ENCODE measurements at regions not wholly inside any gene's neighbourhood (a gene's known extent, or its start where the extent isn't known, plus 50 kb on each side); places are given as distances from the start of the nearest gene placed in this dataset.
"Not testable (repeated sequence)": the region's sequence is repeated elsewhere in the genome, so short reads cannot be mapped to it uniquely, and the experiment has no call there.

DNA sequence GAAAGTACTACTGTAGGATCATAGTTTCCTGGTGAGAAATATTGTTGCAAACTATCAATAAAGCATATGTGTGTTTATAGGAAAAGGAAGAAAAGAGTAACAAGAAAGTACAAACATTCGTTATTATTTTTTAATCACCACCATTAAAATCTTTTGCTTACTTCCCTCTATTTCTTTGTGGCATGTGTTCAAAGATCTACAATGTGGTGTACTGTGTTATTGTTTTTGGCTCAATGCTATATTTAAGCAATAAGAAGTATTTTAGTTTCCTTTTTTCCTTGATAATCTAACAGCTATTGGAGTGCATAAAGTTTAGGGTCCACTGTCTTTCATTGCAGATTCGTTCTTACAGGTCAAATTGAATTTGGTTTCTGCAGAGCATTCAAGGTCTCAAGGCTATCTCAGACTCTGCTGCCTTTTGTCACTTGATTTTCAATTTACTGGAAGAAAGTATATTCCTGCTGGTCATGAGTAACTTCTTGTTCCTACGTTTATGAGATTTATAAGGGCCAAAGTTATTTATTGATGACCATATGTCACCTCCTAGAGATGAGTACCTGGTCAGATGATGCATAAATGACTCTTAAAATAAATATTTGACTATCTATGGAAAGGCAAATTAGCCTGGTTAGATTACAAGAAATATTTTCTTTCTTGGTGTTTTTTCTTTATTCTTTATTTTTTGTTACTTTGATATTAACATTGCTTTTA, 323.0 kb downstream of the TMEM167A start:
- no peak for DNase-seq (ENCODE audit: low spot score)

DNA sequence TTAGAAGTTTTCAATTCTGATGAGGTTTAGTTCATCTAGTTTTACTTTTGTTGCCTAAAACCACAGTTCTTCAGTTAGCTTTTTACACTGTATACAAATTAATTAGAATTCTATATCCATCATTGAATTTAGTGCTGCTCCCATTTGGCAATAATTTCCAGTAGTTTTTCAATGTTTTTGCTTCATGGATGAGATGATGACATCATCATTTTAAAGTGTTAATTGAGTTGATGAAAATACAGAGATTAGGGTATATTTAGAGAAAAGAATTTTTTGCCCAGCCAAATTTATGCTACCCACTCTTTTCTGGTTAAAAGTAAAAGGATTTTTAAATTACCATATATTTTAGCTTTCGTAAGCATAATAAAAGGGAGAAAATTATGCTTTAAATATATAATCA, 323.8 kb downstream of the TMEM167A start:
- DNase-seq (ENCODE audit: low spot score): no peak

DNA sequence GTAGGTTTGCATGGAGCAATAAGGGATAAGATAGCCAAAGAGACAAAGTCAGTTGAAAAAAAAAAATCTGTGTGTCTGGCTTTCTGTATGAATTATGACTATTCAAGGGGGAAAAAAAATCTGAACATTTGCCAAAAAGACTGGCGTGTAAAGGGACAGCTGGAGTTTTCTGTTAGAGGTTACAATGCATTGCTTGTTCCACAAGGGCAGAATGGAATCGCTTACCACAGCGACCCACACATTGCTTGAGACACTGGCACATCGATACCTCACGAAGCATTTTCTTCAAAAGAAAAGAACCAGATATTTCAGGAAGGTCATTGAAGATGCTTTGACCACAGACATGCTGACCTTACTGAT, 327.8 kb downstream of the TMEM167A start:
- DNase-seq (ENCODE audit: low spot score): no peak

DNA sequence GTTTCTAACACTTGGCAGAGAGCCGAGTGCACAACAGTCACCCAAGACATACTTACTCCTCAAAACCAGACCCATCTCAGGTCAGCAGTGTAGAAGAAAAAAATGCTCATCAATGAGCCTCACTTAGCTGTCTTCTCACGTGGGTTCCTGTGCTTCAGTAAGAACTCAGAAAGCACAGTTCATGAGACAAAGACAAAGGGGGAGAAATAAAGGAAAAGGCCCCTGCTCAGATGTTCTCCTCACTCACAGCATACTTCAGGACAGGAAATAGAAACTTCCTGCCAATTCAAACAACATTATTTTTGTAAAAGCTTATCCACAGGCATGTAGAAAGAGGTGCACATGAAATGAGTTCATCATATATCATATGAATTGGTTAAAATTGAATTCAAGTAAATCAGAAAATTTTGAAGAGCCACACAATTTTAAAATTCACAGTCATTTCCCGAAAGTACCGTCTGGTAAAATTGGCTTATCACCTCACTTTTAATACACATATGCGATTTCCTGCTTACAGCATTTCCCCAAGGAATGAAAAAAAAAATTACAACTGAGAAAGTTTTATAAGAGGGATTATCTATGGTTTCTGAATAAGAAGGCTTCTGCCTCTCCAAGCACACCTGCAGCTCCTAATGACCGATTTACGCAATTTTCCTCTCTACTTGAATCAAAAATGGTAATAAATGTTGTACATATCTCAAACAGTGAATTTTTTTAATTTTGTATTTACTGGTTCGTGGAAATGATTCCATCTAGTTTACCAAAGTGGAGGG, 328.3 kb downstream of the TMEM167A start:
- no peak for DNase-seq (ENCODE audit: low spot score)

DNA sequence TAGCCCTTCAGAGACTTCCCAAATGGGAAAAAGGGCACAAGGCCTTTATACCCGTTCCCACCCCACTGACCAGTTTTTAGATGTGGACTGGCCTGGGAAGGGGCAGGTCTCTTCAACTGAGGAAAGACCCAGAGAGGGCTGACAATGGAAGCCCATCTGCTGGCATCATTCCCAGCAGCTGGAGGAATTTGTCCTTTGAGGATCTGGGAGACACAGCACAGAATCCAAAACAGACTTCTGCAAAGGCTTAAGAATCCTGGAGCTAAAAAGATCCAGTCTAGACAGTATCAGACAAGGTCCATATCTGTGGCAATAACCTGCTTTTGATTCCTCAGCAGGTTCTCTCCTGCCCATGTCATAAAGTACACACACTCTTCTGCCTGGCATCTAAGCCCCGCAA, 329.2 kb downstream of the TMEM167A start:
- DNase-seq (ENCODE audit: low spot score): no peak

DNA sequence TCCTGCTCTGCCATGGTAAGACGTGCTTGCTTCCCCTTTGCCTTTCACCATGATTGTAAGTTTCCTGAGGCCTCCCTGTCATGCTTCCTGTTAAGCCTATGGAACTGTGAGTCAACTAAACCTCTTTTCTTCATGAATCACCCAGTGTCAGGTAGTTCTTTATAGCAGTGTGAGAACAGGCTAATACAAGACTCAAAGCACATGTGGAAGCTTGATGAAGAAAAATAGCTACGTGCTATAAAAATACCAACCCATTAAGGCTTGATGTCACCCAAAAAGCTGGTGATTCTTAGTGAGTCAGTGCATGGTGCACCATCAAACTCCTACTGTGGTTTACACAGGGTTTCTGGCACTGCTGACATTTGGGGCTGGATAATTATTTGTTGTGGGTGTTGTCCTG, 332.2 kb downstream of the TMEM167A start:
- DNase-seq (ENCODE audit: low spot score): no peak

DNA sequence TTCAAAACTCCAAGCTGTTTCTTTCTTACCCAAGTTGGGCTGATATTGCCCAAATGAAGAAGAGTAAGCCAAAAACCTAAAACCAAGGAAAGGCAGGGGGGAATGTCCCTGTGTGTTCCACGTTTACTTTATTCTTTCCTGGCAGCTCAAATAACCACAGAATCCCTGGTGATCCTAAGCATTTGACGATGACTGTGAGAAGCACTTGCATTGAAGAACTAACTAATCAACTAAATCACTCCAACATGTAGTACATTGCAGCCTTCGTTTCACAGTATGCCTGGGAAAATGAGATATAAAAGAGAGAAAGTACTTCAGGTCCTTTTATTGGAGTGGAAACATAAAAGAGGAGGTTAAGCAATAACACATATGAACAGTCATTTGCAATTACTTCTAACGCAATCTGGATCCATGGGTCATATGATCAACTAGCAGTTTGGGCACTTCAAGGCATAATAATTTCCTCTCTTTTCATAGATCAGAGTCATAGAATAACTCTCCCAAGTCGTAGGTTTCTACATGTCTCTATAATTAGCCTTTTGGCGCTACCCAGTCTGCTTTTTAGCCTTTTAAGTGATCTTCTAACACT, 338.4 kb downstream of the TMEM167A start:
- DNase-seq (ENCODE audit: low spot score): no peak

DNA sequence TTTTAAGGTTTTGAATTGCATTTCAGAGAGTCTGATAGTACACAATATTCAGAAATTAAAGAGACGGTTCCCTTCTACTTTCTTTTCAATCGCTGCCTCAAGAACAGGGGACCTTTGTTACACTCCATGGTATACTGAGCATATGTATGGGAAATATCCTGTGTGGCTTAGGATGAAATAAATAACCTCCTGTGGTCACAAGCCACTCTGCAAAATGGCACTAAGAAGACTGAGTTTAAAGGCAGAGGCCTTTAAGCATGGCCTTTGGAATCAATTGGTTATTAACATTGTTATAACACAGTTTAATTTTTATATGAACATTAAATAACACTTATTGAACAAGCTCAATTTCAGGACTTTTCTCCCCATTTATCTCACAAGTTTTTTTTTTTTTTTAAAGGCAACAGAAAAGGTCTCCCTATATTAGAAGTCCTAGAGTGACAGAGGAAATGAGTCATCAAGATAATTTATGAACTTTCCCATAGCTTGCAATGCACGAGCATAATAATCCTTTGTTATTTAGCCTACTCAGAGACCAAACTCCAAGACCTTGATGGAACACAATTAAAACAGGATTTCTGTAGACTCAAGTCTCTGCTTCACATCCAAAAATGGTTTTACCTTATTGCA, 341.9 kb downstream of the TMEM167A start:
- DNase-seq (ENCODE audit: low spot score): no peak

DNA sequence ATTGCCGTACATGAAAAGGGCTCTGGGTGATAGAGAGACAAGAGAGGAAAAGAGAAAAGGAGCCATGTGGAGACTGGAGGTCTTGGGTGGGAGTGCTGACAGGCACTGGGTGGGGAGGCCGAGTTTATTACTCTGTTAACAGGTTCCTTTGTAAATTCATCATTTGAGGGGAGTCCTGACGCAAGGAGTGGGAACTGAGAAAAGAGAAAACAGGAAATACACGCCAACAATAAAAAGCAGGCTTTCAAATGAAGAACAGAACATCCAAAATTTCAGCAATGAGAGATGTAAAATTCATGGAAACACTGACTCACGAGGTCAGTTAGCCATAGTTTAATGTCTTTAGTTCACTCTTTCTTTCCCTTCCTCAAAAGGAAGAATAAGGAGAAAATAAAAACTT, 342.8 kb downstream of the TMEM167A start:
- DNase-seq (ENCODE audit: low spot score): no peak

DNA sequence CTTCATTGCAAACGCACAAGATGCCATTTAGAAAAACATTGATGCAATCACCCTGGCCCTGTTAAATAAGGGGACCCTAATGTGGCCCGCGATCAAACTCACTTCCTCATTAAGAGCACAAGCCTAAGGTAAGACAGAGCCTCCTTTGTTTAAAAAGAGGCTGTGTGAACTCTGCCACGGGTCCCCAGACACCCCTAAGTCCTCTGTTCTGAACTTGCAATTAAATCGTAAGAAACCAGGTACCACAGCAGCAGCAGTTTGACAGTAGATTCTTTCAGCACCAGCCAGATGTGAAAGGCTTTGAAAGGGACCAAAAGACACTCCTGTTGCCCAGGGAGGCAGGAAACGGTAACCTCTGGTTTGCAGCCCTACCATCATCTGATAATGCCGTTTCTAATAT, 346.3 kb downstream of the TMEM167A start:
- DNase-seq (ENCODE audit: low spot score): no peak

DNA sequence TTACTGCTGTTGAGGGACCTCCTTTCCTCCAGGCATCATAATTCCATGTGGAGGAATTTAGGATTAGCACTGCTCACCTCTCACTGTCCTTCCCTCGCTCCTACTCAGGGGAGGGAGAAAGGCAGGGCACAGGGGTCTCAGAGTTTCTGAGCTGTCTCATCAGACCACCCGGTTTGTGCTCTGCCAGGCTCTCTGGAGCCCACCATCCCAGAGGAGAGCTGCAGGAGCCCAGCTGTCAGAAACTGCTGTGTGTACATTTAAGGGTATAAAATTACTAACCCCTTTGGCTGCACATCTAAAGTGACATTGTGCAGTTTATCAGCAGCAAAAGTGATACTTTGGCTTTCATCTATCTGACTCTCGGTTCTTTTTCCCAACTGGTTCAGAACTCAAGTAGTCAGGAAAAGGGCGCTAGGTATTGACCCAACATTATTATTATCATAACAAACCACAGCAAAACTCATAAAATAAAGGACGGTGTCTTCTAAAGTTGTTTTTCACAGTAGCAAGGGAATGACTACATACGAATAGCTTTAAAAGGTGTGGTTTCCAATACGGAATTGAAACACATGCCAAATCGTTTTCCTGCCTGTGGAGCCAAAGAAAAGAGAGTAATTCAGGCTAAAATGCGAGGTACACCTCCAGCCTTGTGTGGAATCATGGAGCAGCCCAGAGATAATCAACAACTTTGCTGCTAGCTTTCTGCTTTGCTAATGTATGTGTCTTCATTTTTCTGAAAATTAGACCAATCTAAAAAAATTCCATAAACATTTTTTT, 348.1 kb downstream of the TMEM167A start:
- DNase-seq (ENCODE audit: low spot score): no peak

DNA sequence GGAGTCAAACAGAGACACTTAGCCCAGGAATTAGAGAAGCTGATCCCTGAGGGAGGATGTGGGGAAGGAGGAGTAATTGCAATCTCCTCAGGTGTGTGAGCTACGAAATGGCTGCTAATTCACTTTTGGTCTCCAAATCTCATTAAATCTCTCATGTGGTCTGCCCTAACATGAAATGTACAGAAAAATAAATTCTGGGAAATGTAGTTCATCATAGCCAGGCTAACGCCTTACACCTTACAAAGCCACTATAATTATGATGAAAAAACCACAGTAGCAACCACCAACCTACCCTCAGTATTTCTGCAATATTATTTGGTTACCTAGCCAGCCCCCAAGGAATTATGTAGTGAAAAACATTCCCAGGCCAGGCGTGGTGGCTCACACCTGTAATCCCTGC, 354.0 kb downstream of the TMEM167A start:
- DNase-seq (ENCODE audit: low spot score): no peak

DNA sequence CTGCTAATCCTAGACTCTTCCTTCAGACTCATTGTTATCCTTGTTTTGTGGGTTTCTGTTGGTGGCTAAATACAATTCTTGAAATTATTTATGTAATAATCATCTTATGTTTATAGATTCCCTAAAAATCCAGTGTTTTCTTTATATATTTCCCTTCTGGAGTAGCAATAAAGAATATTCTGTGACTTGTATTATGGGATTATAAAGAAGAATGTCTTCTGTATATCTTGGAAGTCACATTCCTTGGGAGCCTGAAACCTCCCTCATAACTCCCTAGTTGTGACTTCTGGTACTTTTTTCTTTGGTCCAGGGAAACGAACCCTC, 356.1 kb downstream of the TMEM167A start:
- no peak for DNase-seq (ENCODE audit: low spot score)

DNA sequence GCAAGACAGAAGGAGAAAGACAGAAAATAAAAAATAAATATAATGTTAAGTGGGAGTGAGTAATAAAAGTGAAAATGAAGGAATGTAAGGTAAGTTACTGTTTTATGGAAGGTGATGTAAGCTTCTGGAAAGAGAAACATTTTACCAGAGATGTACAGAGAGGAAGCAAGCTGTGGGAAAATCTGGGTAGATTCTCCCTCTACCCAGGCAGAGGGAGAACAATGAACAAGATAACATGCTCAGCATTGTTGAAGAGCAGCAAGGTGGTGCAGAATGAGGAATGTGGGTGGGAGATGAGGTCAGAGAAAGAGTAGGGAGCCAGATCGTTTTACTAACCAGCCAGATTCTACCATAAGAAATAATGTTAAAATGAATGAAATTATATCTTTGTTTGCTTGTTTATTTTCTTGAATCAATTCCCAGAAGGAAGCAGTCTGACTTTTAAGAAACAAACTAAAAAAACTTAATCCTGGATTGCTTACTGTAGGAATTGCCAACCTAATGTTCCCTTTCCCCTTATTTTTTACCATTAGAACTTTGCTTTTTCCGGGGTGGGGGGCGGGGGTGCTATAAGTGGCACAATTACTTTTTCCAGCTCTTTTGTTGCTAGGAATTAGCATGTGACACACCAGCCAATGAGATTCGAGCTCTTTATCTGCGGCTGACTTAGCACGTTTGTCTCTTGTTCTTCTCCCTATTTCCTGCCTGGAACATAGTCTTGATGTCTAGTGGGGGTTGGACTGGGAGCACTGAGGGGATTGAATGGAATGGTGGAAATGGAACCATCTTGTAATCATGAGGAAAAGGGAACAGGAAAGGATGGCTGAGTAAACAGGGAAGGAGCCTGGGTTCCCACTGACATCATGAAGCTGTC, 356.7 kb downstream of the TMEM167A start:
- DNase-seq (ENCODE audit: low spot score): no peak

DNA sequence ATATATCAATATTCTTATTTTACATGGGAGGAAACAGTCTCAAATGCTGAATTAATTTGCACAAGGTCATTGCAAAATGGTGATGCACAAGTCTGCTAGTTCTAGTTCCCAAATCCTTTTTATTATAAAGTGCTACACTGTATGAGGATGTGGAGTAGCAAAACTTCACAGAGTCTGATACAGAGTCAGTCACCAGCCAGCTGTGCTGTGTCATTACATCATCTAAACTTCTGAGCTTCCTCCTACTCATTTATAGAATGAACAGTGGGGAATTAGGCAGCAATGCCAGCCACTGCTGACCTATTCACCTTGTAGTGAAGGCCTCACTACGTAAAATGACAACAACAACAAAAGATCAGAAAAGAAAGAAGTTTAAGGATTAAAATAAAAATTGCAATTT, 357.8 kb downstream of the TMEM167A start:
- no peak for DNase-seq (ENCODE audit: low spot score)

DNA sequence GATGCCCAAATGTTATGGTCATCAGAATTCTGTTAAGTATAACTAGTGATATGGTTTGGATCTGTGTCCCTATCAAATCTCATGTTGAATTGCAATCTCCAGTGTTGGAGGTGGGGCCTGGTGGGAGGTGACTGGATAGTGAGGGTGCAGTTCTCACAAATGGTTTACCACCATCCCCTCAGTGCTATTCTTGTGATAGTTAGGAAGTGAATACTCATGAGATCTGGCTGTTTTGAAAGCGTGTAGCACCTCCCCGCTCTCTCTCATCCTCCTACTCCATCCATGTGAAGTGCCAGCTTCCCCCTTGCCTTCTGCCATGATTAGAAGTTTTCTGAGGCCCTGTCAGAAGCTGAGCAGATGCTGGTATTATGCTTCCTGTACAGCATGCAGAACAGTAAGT, 359.5 kb downstream of the TMEM167A start:
- DNase-seq (ENCODE audit: low spot score): no peak

DNA sequence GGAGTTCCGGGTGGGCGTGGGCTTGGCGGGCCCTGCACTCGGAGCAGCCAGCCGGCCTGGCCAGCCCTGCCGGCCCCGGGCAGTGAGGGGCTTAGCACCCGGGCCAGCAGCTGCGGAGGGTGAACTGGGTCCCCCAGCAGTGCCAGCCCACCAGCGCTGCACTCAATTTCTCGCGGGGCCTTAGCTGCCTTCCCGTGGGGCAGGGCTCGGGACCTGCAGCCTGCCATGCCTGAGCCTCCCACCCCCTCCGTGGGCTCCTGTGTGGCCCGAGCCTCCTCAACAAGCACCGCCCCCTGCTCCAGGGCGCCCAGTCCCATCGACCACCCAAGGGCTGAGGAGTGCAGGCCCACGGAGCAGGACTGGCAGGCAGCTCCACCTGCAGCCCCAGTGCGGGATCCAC, 362.5 kb downstream of the TMEM167A start:
- not testable (repeated sequence) for DNase-seq (ENCODE audit: low spot score)

DNA sequence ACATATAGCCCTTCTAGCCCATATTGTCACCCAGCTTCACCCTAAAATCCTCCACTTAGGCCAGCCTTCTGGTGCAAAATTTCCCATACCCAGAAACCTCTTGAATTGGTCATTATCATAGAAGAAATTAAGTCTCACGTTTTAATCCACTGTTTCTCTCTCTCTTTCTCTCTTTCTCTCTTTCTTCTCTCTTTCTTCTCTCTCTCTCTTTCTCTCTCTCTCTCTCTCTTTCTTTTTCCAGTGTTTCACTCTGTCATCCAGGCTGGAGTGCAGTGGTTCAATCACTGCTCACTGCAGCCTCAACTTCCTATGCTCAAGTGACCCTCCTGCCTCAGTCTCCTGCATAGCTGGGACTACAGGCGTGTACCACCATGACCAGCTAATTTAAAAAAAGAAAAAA, 363.4 kb downstream of the TMEM167A start:
- DNase-seq (ENCODE audit: low spot score): no peak

DNA sequence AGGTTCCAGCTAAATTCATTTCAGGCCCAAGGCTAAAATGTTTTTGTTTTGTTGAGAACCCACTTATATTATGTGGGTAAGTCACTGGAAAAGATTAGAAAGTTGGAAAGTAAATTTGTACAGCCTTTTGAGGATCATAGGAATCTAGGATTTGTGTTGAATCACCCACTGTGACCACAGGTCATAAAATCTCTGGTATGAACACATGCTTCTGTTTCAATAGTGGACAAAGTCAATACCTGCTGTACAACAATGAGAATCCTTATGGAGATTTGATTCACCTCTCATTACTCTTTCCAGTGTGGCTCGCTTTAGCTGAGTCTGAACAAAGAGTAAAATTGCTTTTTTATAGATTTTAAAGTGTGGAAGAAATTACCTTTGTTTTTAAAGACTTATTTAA, 369.5 kb downstream of the TMEM167A start:
- DNase-seq (ENCODE audit: low spot score): peak; percentile 18

DNA sequence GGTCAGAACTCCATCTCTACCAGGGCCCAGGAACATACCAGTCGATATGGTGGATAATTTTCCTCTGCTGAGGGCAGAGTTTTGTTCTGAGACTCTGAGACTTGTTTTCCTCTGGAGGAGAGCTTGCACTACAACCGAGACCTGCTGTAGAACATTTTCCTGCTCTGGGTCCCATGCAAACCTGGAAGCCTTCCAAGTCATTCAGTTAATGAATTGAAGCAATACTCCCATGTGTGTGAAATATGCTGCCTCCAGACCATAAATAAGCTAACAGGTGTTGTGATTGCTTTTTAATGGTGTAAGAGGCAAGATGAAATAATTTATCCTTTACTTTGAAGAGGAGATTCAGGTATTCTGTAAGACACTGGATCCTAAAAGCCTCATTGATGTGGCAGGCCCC, 372.8 kb downstream of the TMEM167A start:
- DNase-seq (ENCODE audit: low spot score): no peak

DNA sequence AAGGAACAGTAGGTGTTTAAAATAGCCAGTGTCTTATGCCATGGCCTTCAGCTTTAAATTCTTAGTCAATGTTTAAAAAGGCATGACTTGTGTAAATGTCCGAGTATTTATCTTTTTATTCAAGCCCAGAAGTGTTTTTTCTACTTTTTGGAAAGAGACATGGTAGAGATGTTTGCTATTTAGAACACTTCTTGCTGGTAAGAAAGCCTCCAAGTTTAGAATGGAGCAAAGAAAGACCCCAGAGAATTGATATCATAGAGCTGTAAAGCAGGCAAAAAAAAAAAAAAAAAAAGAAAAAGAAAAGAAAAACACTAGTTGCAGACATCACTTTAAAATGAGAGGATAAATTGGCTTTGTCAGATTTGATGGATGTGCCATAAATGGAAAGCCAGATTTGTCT, 375.1 kb downstream of the TMEM167A start:
- DNase-seq (ENCODE audit: low spot score): no peak

Measured in HuH-7.5 (cell line).